CD4-positive, alpha-beta T cell treated with Interferon gamma for 1 hour (primary cell): ENCODE measurements at regions not wholly inside any gene's neighbourhood (a gene's known extent, or its start where the extent isn't known, plus 50 kb on each side); places are given as distances from the start of the nearest gene placed in this dataset.

Source experiments
- DNase-seq: peaks from one replicate; pipeline ENCODE4 v3.0.0-alpha.2; 2020

DNA sequence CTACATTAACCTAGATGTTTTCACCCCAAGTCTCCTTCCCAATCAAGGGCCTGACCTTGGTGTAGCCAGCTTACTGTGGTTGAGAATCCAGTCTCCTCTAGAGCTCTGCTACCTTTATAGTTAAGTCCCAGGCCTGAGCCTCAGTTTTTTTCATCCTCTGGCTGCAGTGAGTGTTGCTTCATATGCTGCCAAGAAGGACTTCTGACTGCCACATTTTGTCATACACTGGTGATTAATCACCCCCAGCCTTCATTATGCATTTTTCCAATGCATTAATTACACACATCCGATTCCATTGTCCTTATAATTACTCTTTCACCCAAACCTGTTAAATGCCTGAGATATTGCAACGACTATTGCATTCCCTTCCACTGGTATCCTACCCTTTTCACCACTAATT is 66.3 kb upstream of the FGGY start:
- DNase-seq = no peak

DNA sequence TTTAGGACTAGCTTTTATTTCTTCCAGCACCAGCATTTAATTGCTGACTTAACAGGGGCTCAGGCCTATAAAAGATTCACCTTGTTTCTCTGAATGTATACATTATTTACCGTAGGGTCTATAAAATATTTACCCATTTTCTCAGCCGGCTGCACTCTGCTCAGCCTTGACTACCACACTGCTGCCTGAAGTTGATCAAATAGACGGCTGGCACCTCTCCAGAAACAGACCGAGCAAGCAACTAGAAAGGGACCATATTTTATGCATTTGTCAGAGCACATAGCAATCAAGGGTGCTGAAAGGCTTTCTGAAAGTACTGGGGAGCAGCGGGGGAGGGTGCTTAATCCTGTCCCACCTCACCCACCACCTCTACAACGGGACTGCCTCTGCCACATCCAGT is 64.7 kb upstream of the FGGY start:
- DNase-seq = no peak

DNA sequence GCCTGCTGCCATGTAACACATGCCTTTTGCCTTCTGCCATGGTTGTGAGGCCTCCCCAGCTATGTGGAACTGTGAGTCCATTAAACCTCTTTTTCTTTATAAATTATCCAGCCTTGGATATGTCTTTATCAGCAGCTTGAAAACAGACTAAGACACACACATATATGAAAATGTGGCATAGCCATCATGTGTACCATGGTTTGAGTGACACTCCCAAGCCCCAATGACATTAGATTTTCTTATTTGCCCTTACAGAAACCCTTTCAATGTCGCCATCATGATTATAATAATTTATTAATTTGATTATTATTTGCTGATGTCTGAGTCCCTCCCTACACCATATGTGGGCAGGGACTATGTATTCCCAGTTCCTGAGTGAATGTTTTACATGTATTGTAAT is 63.5 kb upstream of the FGGY start:
- DNase-seq = no peak

DNA sequence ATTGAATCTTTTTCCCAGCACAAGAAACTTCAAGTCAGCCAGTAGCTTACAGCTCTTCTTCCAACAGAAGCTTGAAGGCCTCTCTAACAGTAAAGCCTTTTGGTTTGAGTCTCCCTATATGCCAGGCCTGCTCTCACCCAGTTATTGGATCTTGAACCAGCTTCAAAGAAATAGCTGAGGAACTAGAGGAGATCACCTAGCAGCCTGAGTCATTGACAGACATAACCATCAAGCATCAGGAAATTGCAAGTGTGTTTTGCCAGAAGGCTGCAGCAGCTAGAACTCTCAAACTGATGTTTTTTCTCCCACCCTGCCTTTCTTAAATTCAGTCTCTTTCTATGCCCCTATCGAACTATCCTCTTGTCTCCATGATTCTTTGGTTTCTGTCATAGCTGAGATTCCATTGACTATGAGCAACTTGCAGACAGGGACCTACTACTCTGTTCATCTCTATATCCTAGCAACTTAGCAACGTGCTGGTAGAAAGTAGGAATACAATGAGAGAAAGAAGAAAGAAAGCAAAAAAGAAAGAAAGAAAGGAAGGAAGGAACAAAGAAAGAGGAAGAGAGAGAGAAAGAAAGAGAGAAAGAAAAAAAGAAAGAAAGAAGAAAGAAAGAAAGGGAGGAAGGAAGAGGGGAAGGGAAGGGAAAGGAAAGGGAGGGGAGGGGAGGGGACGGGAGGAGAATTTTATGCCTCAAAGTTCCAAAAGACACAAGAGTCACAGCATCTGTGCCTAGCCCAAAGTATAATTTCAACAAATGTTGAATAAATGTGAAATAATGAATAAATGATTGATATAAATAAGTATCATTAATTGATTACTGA is 60.0 kb upstream of the FGGY start:
- no peak for DNase-seq

DNA sequence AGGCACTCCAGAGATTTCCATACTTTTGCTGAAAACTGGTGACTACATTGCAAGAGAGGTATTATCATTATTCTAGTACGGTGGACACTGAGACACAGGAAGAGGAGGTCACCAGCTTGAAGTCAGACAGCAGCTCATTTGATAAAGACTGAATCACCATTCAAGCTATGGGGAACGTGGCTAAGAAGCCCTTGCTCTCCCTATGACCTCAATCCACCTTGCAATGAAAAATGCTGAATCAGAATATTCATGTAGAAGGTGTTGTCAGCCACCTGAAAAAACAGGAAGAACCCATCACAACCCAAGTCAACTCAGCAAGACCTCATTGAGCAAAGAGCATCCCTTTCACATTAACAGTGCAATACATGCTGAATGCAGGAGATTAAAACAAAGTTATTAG is 59.0 kb upstream of the FGGY start:
- no peak for DNase-seq

DNA sequence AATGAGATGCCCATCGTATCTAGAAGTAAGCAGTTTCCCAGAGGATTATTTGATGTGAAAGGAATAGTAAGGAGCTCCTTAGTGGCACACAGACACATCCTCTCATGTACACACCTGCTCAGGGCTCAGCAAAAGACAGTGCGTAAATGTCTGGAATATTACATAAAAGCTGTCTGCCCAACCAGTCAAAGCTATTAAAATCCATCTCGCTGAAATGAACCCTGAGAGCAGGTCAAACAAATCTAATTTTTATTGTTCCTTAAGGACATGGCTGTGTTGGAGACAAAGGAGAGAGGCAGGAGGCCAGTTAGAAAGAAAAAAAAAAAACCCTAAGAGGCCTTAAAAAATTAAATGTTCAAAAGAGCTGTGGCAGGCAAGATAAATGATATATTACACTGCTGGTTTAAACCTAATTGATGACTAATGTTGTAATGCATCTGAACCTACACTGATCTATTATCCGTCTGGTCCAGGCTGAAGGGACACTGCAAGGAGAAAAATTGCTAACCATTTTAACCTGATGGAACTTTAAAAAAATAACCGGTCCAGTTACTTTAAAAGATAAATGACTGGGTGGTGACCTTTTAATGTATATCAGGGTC is 58.5 kb upstream of the FGGY start:
- no peak for DNase-seq

DNA sequence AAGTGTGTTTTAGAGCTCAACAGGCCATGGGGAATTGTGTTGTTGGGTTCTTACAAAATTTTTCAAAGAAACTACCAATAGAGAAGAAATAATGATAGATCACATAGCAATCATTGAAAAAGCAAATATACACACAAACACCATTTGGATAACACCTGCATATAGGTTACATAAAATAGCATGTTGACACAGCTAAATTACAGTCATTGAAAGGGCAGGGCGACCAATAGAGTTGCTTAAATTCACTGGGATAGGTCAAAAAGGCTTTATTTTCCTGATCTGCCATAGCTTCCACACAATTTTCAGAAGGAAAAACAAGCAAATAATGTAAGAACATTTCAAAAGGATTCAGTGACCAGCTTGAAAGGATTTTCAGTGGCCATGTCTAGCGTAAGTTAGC is 57.9 kb upstream of the FGGY start:
- no peak for DNase-seq

DNA sequence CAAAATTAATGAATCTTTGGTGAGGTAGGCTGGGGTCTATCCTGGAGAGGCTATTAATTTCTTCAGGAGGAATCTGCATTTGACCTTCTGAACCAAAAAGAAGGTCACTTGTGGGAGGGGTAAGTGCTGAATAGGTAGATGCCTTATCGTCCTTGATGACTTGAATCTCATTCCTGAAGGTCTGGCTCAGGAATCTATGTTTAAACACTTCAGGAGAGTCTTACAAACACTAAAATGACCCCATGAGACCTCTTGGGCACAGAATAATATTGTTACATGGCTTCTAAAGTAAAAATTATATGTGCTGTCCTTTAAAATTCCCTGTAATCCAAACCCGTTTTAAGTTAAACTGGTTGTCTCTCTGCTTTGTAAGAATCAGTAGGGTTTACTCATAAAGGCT is 55.0 kb upstream of the FGGY start:
- DNase-seq = no peak

DNA sequence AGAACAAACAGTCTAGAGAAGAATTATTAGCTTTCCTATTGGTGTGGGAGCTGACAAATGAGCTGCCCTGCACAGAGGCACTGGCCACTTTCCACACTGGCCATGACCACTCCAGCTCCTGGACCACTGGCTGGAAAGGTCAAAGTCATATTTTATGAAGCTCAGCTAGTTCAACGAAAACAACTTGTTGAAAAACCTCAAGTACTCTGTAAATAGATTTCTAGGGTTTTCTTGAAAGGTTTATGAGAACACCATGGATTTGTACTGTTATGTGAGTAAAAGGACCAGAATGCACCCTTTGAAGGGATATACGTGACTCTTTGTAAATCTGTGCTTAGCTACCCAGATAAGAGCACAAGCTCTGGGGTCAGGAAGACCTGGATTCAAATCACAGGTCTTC is 54.5 kb upstream of the FGGY start:
- no peak for DNase-seq

DNA sequence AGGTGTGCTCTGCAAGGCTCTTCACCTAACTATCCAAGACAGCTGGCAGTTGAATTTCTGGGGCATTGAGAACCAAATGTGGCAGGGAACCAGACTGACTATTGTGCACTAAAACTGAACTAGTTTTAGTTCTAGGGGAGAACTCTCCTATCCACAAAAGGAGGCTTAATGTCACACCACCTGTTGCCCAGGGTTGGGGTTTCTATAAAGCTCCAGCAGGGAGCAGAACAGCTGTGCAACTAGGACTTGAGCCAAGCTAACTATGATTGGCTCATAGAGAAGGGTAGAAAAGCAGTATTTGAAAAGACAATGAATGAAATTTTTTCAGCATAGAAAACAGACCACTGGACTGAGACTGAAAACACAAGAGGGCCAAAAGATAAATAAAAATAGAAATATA is 53.3 kb upstream of the FGGY start:
- DNase-seq = no peak

DNA sequence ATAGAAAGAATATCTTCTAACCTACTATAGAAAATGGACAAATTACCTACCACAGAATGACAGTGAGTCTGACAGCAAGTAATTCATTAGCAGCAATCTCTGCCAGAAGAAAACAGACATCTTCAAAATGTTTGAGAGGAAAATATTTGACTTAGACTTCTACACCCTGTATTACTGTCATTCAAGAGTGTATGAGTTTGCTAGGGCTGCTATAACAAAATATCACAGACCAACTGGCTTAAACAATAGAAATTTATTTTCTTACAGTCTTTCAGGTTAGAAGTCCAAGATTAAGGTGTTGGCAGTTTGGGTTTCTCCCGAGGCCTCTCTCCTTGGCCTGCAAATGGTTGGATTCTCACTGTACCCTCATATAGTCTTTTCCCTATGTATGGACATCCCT is 52.9 kb upstream of the FGGY start:
- DNase-seq = no peak

DNA sequence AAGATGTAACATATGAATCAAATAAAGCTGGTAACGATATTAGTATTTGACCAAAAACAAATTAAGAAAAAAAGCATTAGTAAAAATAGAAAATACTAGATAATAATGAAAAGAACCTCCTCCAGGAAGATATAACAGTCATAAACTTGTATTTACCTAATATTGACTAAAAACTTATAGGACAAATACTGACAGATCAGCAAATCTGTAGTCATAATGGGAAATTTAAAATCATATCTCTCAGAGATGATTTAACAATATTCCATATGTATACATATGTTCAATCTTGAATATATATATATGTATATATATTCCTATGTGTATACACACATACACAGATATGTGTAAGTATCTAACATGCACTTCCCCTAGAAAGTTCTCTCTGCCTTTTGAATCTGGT is 52.0 kb upstream of the FGGY start:
- no peak for DNase-seq
